Activated CD8-positive, alpha-beta T cell treated with anti-CD3 and anti-CD28 coated beads for 36 hours (primary cell): ENCODE measurements at regions not wholly inside any gene's neighbourhood (a gene's known extent, or its start where the extent isn't known, plus 50 kb on each side); places are given as distances from the start of the nearest gene placed in this dataset.

ENCODE experiments used
- ATAC-seq: fragments of 200-7000 bp; cut with Tn5 transposase; one replicate; pipeline ENCODE4 v1.10.0; 2021; ENCODE audit warnings: mild to moderate bottlenecking, moderate library complexity
- CTCF ChIA-PET: fragments of 350-600 bp; sonication (Branson Sonifier 250); formaldehyde crosslinking; loops from one replicate; lab custom pipeline; 2021; ENCODE audit warnings: antibody characterized with exemption; lab: Charles Lee
- POLR2A ChIA-PET: fragments of 350-600 bp; sonication (Branson Sonifier 250); formaldehyde crosslinking; loops from one replicate; lab custom pipeline; 2021; ENCODE audit warnings: antibody characterized with exemption; lab: Charles Lee
- DNase-seq: peaks from one replicate; pipeline ENCODE4 v3.0.0-alpha.2; 2020
- H3K27ac Mint-ChIP-seq: one replicate; pipeline ENCODE4 v1.8.0; 2021; ENCODE audit warnings: mild to moderate bottlenecking, mixed read lengths
- H3K27me3 Mint-ChIP-seq: one replicate; pipeline ENCODE4 v1.8.0; 2021; ENCODE audit warnings: mixed read lengths
- H3K36me3 Mint-ChIP-seq: one replicate; pipeline ENCODE4 v1.8.0; 2021; ENCODE audit warnings: low read depth, mixed read lengths
- H3K4me1 Mint-ChIP-seq: one replicate; pipeline ENCODE4 v1.8.0; 2021; ENCODE audit warnings: low read depth, mixed read lengths
- H3K4me3 Mint-ChIP-seq: one replicate; pipeline ENCODE4 v1.8.0; 2021; ENCODE audit warnings: mild to moderate bottlenecking, moderate library complexity, mixed read lengths
- H3K9me3 Mint-ChIP-seq: one replicate; pipeline ENCODE4 v1.8.0; 2021; ENCODE audit warnings: mixed read lengths
- CTCF ChIP-seq: fragments of 200-600 bp; IDR thresholded peaks from one replicate; pipeline ENCODE4 v1.8.0; 2022; ENCODE audit warnings: antibody characterized with exemption, mild to moderate bottlenecking
- intact Hi-C: fragments of 100-400 bp; cut with micrococcal nuclease; formaldehyde crosslinking; loops from one replicate; pipeline ENCODE4 v1.10.0; 2022

GRCh38 chr10:2834214-2834613, 233.1 kb upstream of the PFKP start:
- Mint-ChIP-seq H3K27me3 (peaks cover 5% of the 10 kb centered on the region), H3K4me1 (no peaks in the 10 kb centered on the region), H3K4me3 (no peak overlapping the region), H3K36me3 (no peaks in the 10 kb centered on the region), H3K9me3 (no peaks in the 10 kb centered on the region), H3K27ac (no peak overlapping the region)
- CTCF ChIA-PET, result interaction anchor here (0.6 kb wide), 1 partner anchor 39 kb away, joined by 3 read pairs; no protein-coding TSS in a partner anchor
- no peak for TF ChIP-seq CTCF
- POLR2A ChIA-PET, result no interaction called here
- DNase-seq, result no peak
- intact Hi-C loops, result no loop called here
- ATAC-seq, result no peak

GRCh38 chr10:2831509-2831908, 235.8 kb upstream of the PFKP start:
- intact Hi-C loops, result no loop called here
- ATAC-seq (no peak), DNase-seq (no peak)
- no peaks in the 10 kb centered on the region for H3K9me3 Mint-ChIP-seq
- H3K36me3 Mint-ChIP-seq, result no peaks in the 10 kb centered on the region
- POLR2A ChIA-PET, result no interaction called here
- no peak for TF ChIP-seq CTCF
- peaks cover 2% of the 10 kb centered on the region for H3K27me3 Mint-ChIP-seq
- CTCF ChIA-PET, result no interaction called here
- H3K4me3 Mint-ChIP-seq, result no peak overlapping the region
- H3K27ac Mint-ChIP-seq, result no peak overlapping the region
- H3K4me1 Mint-ChIP-seq, result no peaks in the 10 kb centered on the region

GRCh38 chr10:2828741-2829140, 238.6 kb upstream of the PFKP start:
- no peak for TF ChIP-seq CTCF
- POLR2A ChIA-PET, result no interaction called here
- Mint-ChIP-seq H3K9me3 (no peaks in the 10 kb centered on the region), H3K36me3 (no peaks in the 10 kb centered on the region), H3K4me1 (no peaks in the 10 kb centered on the region), H3K4me3 (no peak overlapping the region), H3K27ac (no peak overlapping the region), H3K27me3 (peaks cover 2% of the 10 kb centered on the region)
- intact Hi-C loops, result no loop called here
- ATAC-seq, result no peak
- DNase-seq, result no peak
- CTCF ChIA-PET, result interaction anchor here (1.6 to 1.7 kb wide), 2 partner anchors 10 to 216 kb away, joined by 4 to 6 read pairs; no protein-coding TSS in a partner anchor

GRCh38 chr10:2826675-2827074, 240.7 kb upstream of the PFKP start:
- CTCF ChIA-PET, result no interaction called here
- POLR2A ChIA-PET, result no interaction called here

GRCh38 chr10:2825841-2826240, 241.5 kb upstream of the PFKP start:
- intact Hi-C loops, result no loop called here
- no peak for DNase-seq
- POLR2A ChIA-PET, result no interaction called here
- H3K36me3 Mint-ChIP-seq, result no peaks in the 10 kb centered on the region
- peaks cover 4% of the 10 kb centered on the region for H3K27me3 Mint-ChIP-seq
- H3K27ac Mint-ChIP-seq, result no peak overlapping the region
- CTCF ChIA-PET, result no interaction called here
- TF ChIP-seq CTCF, result no peak
- no peak overlapping the region for H3K4me3 Mint-ChIP-seq
- no peaks in the 10 kb centered on the region for H3K9me3 Mint-ChIP-seq
- H3K4me1 Mint-ChIP-seq, result no peaks in the 10 kb centered on the region
- ATAC-seq, result no peak

More at GRCh38 chr10:2826675-2827074, 240.7 kb upstream of the PFKP start:
- Mint-ChIP-seq H3K36me3 (no peaks in the 10 kb centered on the region), H3K4me1 (no peaks in the 10 kb centered on the region), H3K4me3 (no peak overlapping the region), H3K27ac (no peak overlapping the region), H3K27me3 (peaks cover 4% of the 10 kb centered on the region), H3K9me3 (no peaks in the 10 kb centered on the region)
- DNase-seq (no peak), ATAC-seq (no peak)
- TF ChIP-seq CTCF, result no peak
- intact Hi-C loops, result no loop called here
